Neutrophil (primary cell): ENCODE measurements at regions not wholly inside any gene's neighbourhood (a gene's known extent, or its start where the extent isn't known, plus 50 kb on each side); places are given as distances from the start of the nearest gene placed in this dataset.

Source experiments
- H3K27ac ChIP-seq: fragments of 200-600 bp; sonication (generic); 2 replicates; pipeline ENCODE4 v1.5.1; 2016; ENCODE audit warnings: mild to moderate bottlenecking, moderate library complexity
- H3K27me3 ChIP-seq: fragments of 200-600 bp; sonication (generic); 2 replicates; pipeline ENCODE4 v1.6.0; 2016; ENCODE audit warnings: mild to moderate bottlenecking
- H3K36me3 ChIP-seq: fragments of 200-600 bp; sonication (generic); 2 replicates; pipeline ENCODE4 v1.5.1; 2017
- H3K4me1 ChIP-seq, 2 experiments: fragments of 200-600 bp in 1 of 2; sonication (generic) in 1 of 2; 1 replicate in 1 of 2; 2 replicates in 1 of 2; pipeline versions ENCODE4 v1.5.1 to v1.6.1; 2013 to 2016; ENCODE audit warnings: low read depth in 1 of 2, low read length in 1 of 2, mild to moderate bottlenecking in 1 of 2, moderate library complexity in 1 of 2; ENCODE audit not compliant: control insufficient read depth in 1 of 2, insufficient read depth in 1 of 2
- H3K4me3 ChIP-seq, 2 experiments: fragments of 200-600 bp in 1 of 2; sonication (generic) in 1 of 2; 1 replicate in 1 of 2; 2 replicates in 1 of 2; pipeline ENCODE4 v1.5.1; 2013 to 2016; ENCODE audit warnings: low read depth in 1 of 2, low read length in 1 of 2, mild to moderate bottlenecking in 1 of 2, moderate library complexity in 1 of 2
- H3K9me3 ChIP-seq: fragments of 200-600 bp; sonication (generic); 2 replicates; pipeline ENCODE4 v1.5.1; 2016
- CTCF ChIP-seq: fragments of 200-600 bp; sonication (generic); IDR thresholded peaks from 2 replicates; pipeline ENCODE4 v1.5.1; 2016; ENCODE audit warnings: antibody characterized with exemption

- Histone ChIP-seq H3K27me3 (no peaks in the 10 kb centered on the region), H3K4me3 (no peak overlapping the region), H3K27ac (no peak overlapping the region), H3K9me3 (no peaks in the 10 kb centered on the region), H3K36me3 (no peaks in the 10 kb centered on the region), H3K4me1 (no peaks in the 10 kb centered on the region)
- TF ChIP-seq CTCF, result no peak
Measured at GRCh38 chr5:135719428-135720063, 114.9 kb upstream of the SLC25A48 start.

- H3K36me3 ChIP-seq, result no peaks in the 10 kb centered on the region
- H3K27me3 ChIP-seq, result no peaks in the 10 kb centered on the region
- H3K4me1 ChIP-seq, result no peaks in the 10 kb centered on the region
- TF ChIP-seq CTCF, result no peak
- no peak overlapping the region for H3K27ac ChIP-seq
- H3K9me3 ChIP-seq, result no peaks in the 10 kb centered on the region
- H3K4me3 ChIP-seq, result no peak overlapping the region
Measured at GRCh38 chr5:135718651-135719050, 115.8 kb upstream of the SLC25A48 start.

GRCh38 chr5:135718151-135718550, 116.3 kb upstream of the SLC25A48 start:
- Histone ChIP-seq H3K4me3 (no peak overlapping the region), H3K4me1 (no peaks in the 10 kb centered on the region), H3K27ac (no peak overlapping the region), H3K36me3 (no peaks in the 10 kb centered on the region), H3K27me3 (no peaks in the 10 kb centered on the region), H3K9me3 (no peaks in the 10 kb centered on the region)
- TF ChIP-seq CTCF, result no peak

- no peak overlapping the region for H3K27ac ChIP-seq
- TF ChIP-seq CTCF, result no peak
- no peak overlapping the region for H3K4me3 ChIP-seq
- no peaks in the 10 kb centered on the region for H3K36me3 ChIP-seq
- no peaks in the 10 kb centered on the region for H3K4me1 ChIP-seq
- H3K9me3 ChIP-seq, result no peaks in the 10 kb centered on the region
- no peaks in the 10 kb centered on the region for H3K27me3 ChIP-seq
Measured at GRCh38 chr5:135715267-135716055, 119.0 kb upstream of the SLC25A48 start.

GRCh38 chr5:135714126-135714894, 120.2 kb upstream of the SLC25A48 start:
- no peak for TF ChIP-seq CTCF

More at GRCh38 chr5:135714126-135714894, 120.2 kb upstream of the SLC25A48 start:
- H3K4me3 ChIP-seq, result no peak overlapping the region
- H3K27ac ChIP-seq, result no peak overlapping the region
- no peaks in the 10 kb centered on the region for H3K27me3 ChIP-seq
- no peaks in the 10 kb centered on the region for H3K36me3 ChIP-seq
- no peaks in the 10 kb centered on the region for H3K4me1 ChIP-seq
- H3K9me3 ChIP-seq, result no peaks in the 10 kb centered on the region
